ENCODE measurements at regions not wholly inside any gene's neighbourhood (a gene's known extent, or its start where the extent isn't known, plus 50 kb on each side); places are given as distances from the start of the nearest gene placed in this dataset.

GRCh38 chr4:18247189-18247588 is 225.6 kb upstream of the LCORL start:
- no peaks in the 10 kb centered on the region for H3K36me3 Mint-ChIP-seq (ENCODE audit: unreplicated experiment)
- no peak for DNase-seq
- H3K9me3 Mint-ChIP-seq (ENCODE audit: unreplicated experiment) = no peaks in the 10 kb centered on the region
- H3K4me1 Mint-ChIP-seq (ENCODE audit: low read depth, unreplicated experiment) = no peaks in the 10 kb centered on the region
- TF ChIP-seq, protein P1, sequence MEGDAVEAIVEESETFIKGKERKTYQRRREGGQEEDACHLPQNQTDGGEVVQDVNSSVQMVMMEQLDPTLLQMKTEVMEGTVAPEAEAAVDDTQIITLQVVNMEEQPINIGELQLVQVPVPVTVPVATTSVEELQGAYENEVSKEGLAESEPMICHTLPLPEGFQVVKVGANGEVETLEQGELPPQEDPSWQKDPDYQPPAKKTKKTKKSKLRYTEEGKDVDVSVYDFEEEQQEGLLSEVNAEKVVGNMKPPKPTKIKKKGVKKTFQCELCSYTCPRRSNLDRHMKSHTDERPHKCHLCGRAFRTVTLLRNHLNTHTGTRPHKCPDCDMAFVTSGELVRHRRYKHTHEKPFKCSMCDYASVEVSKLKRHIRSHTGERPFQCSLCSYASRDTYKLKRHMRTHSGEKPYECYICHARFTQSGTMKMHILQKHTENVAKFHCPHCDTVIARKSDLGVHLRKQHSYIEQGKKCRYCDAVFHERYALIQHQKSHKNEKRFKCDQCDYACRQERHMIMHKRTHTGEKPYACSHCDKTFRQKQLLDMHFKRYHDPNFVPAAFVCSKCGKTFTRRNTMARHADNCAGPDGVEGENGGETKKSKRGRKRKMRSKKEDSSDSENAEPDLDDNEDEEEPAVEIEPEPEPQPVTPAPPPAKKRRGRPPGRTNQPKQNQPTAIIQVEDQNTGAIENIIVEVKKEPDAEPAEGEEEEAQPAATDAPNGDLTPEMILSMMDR (IDR thresholded peaks at IDR 0.05; ENCODE audit: partially characterized antibody, unreplicated experiment) = no peak
- no peak overlapping the region for H3K27ac Mint-ChIP-seq (ENCODE audit: unreplicated experiment)
- no peak overlapping the region for H3K4me3 Mint-ChIP-seq (ENCODE audit: unreplicated experiment)
- H3K27me3 Mint-ChIP-seq (ENCODE audit: unreplicated experiment) = peaks cover 2% of the 10 kb centered on the region

DNA sequence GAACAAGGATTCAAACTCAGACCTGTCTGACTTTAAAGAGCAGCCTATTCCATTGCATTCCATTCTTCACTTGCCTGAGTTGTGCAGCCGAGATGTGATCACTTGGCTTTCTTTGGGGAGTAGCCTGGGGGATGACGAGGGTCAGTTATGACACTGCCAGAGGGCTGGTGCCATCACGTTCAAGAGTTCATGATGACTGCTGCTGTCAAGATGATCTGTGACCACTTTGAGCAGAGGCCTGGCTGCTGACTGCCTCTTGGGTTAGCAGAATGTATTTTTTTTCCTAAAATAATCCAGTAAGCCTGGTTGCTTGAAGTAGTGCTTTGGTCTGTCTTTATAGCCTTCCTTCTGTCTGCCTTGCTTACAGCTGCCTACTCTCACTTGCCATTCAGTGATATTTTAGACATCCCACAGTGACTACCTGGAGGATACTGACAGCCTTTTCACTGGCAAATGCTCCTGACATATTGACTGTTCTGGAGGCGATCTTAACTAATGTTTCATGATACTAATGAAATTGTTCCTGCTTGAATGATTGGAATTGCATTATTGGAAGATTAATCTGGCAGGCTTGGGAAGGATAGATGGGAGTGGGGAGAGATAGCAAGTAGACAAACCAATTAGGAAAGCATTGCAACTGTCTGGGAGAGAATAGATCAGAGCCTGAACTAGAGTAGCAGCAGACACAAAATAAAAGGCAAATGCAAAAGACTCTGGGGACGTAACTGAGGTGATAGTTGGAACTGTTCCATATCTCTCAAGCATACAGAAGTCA is 221.6 kb upstream of the LCORL start:
- H3K4me1 Mint-ChIP-seq (ENCODE audit: low read depth, unreplicated experiment) = no peaks in the 10 kb centered on the region
- no peaks in the 10 kb centered on the region for H3K36me3 Mint-ChIP-seq (ENCODE audit: unreplicated experiment)
- TF ChIP-seq, protein P1 (IDR thresholded peaks at IDR 0.05; ENCODE audit: partially characterized antibody, unreplicated experiment) = no peak
- DNase-seq = no peak
- H3K9me3 Mint-ChIP-seq (ENCODE audit: unreplicated experiment) = no peaks in the 10 kb centered on the region
- H3K4me3 Mint-ChIP-seq (ENCODE audit: unreplicated experiment) = no peak overlapping the region
- no peak overlapping the region for H3K27ac Mint-ChIP-seq (ENCODE audit: unreplicated experiment)
- H3K27me3 Mint-ChIP-seq (ENCODE audit: unreplicated experiment) = peaks cover 2% of the 10 kb centered on the region

DNA sequence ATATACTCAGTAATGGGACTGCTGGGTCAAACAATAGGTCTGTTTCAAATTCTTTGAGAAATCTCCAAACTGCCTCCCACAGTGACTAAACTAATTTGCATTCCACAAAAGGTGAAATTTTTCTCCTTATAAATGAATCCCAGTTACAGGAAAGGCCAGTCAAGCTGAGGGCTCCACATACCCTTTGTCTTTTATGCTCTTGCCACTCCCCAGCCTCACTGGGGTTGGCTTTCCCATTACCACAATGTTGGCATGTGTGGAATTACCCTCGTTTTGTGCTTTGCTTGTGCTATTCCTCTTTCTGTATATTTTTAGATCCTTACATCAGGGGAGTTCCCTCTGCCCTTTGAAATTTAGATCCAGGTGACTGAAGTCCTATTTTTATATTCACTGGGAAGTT is 220.2 kb upstream of the LCORL start:
- TF ChIP-seq, protein P1 (IDR thresholded peaks at IDR 0.05; ENCODE audit: partially characterized antibody, unreplicated experiment) = no peak
- no peaks in the 10 kb centered on the region for H3K36me3 Mint-ChIP-seq (ENCODE audit: unreplicated experiment)
- no peak overlapping the region for H3K4me3 Mint-ChIP-seq (ENCODE audit: unreplicated experiment)
- peaks cover 2% of the 10 kb centered on the region for H3K27me3 Mint-ChIP-seq (ENCODE audit: unreplicated experiment)
- H3K4me1 Mint-ChIP-seq (ENCODE audit: low read depth, unreplicated experiment) = no peaks in the 10 kb centered on the region
- no peak overlapping the region for H3K27ac Mint-ChIP-seq (ENCODE audit: unreplicated experiment)
- DNase-seq = no peak
- H3K9me3 Mint-ChIP-seq (ENCODE audit: unreplicated experiment) = no peaks in the 10 kb centered on the region

DNA sequence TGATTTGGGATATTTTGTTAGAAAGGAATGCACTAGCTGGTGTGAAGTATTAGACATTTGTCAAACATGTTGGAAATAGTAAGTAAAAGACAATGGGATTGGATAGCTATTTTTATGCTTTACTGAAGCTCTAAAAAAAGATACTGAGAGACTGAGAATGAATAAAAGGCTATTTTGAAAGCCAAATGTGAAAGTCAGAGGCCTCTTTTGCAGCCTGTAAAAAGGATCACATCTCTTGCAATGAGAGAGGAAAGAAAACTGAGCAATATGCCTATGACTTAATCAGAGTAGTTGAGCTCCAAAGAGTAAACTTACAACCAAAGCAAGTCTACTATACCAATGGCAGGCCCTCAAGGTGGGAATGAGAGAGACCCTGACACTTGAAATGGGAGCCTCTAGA is 212.6 kb upstream of the LCORL start:
- TF ChIP-seq, protein P1 (IDR thresholded peaks at IDR 0.05; ENCODE audit: partially characterized antibody, unreplicated experiment) = no peak
- H3K27ac Mint-ChIP-seq (ENCODE audit: unreplicated experiment) = no peak overlapping the region
- no peak for DNase-seq
- H3K4me3 Mint-ChIP-seq (ENCODE audit: unreplicated experiment) = no peak overlapping the region
- peaks cover 2% of the 10 kb centered on the region for H3K9me3 Mint-ChIP-seq (ENCODE audit: unreplicated experiment)
- no peaks in the 10 kb centered on the region for H3K4me1 Mint-ChIP-seq (ENCODE audit: low read depth, unreplicated experiment)
- H3K27me3 Mint-ChIP-seq (ENCODE audit: unreplicated experiment) = peaks cover 2% of the 10 kb centered on the region
- peaks cover 10% of the 10 kb centered on the region for H3K36me3 Mint-ChIP-seq (ENCODE audit: unreplicated experiment)

GRCh38 chr4:18231726-18232125 is 210.2 kb upstream of the LCORL start:
- Mint-ChIP-seq H3K36me3 (ENCODE audit: unreplicated experiment) (peaks cover 11% of the 10 kb centered on the region), H3K27ac (ENCODE audit: unreplicated experiment) (no peak overlapping the region), H3K4me3 (ENCODE audit: unreplicated experiment) (no peak overlapping the region), H3K27me3 (ENCODE audit: unreplicated experiment) (peaks cover 3% of the 10 kb centered on the region), H3K9me3 (ENCODE audit: unreplicated experiment) (peaks cover 6% of the 10 kb centered on the region), H3K4me1 (ENCODE audit: low read depth, unreplicated experiment) (no peaks in the 10 kb centered on the region)
- no peak for DNase-seq
- TF ChIP-seq, protein P1 (IDR thresholded peaks at IDR 0.05; ENCODE audit: partially characterized antibody, unreplicated experiment) = no peak

All from glutamatergic neuron (in vitro differentiated cells).